ENCODE measurements at regions not wholly inside any gene's neighbourhood (a gene's known extent, or its start where the extent isn't known, plus 50 kb on each side); places are given as distances from the start of the nearest gene placed in this dataset.
"Not testable (repeated sequence)": the region's sequence is repeated elsewhere in the genome, so short reads cannot be mapped to it uniquely, and the experiment has no call there.

- in situ Hi-C loops (cut with HindIII; ENCODE audit: low sequenced_read_pairs): no loop called here
- DNase-seq (ENCODE audit: low spot score): no peak
These were observed 193.4 kb upstream of the SLC35B3 start for GRCh38 chr6:8628736-8629135.

GRCh38 chr6:8628063-8628462 is 192.7 kb upstream of the SLC35B3 start:
- in situ Hi-C loops (cut with HindIII; ENCODE audit: low sequenced_read_pairs): no loop called here
- no peak for DNase-seq (ENCODE audit: low spot score)

GRCh38 chr6:8627085-8627861 is 191.9 kb upstream of the SLC35B3 start:
- DNase-seq (ENCODE audit: low spot score): no peak
- in situ Hi-C loops (cut with HindIII; ENCODE audit: low sequenced_read_pairs): no loop called here

GRCh38 chr6:8624665-8625064 is 189.3 kb upstream of the SLC35B3 start:
- no peak for DNase-seq (ENCODE audit: low spot score)
- in situ Hi-C loops (cut with HindIII; ENCODE audit: low sequenced_read_pairs): no loop called here

GRCh38 chr6:8623441-8623840 is 188.1 kb upstream of the SLC35B3 start:
- in situ Hi-C loops (cut with HindIII; ENCODE audit: low sequenced_read_pairs): no loop called here
- DNase-seq (ENCODE audit: low spot score): no peak

GRCh38 chr6:8619853-8620252 is 184.5 kb upstream of the SLC35B3 start:
- DNase-seq (ENCODE audit: low spot score): no peak
- in situ Hi-C loops (cut with HindIII; ENCODE audit: low sequenced_read_pairs): no loop called here

GRCh38 chr6:8619408-8619807 is 184.1 kb upstream of the SLC35B3 start:
- in situ Hi-C loops (cut with HindIII; ENCODE audit: low sequenced_read_pairs); DNase-seq (ENCODE audit: low spot score): not testable (repeated sequence)

- DNase-seq (ENCODE audit: low spot score): no peak
- in situ Hi-C loops (cut with HindIII; ENCODE audit: low sequenced_read_pairs): no loop called here
These were observed 173.4 kb upstream of the SLC35B3 start for GRCh38 chr6:8608737-8609136.

- no peak for DNase-seq (ENCODE audit: low spot score)
- in situ Hi-C loops (cut with HindIII; ENCODE audit: low sequenced_read_pairs): no loop called here
These were observed 154.8 kb upstream of the SLC35B3 start for GRCh38 chr6:8589941-8590729.

- in situ Hi-C loops (cut with HindIII; ENCODE audit: low sequenced_read_pairs): no loop called here
- DNase-seq (ENCODE audit: low spot score): no peak
These were observed 152.8 kb upstream of the SLC35B3 start for GRCh38 chr6:8588176-8588575.

GRCh38 chr6:8583291-8583690 is 147.9 kb upstream of the SLC35B3 start:
- DNase-seq (ENCODE audit: low spot score): no peak
- in situ Hi-C loops (cut with HindIII; ENCODE audit: low sequenced_read_pairs): no loop called here

GRCh38 chr6:8579372-8579771 is 144.0 kb upstream of the SLC35B3 start:
- no peak for DNase-seq (ENCODE audit: low spot score)
- in situ Hi-C loops (cut with HindIII; ENCODE audit: low sequenced_read_pairs): no loop called here

- in situ Hi-C loops (cut with HindIII; ENCODE audit: low sequenced_read_pairs): no loop called here
- no peak for DNase-seq (ENCODE audit: low spot score)
These were observed 142.7 kb upstream of the SLC35B3 start for GRCh38 chr6:8578006-8578405.

- in situ Hi-C loops (cut with HindIII; ENCODE audit: low sequenced_read_pairs): no loop called here
These were observed 139.6 kb upstream of the SLC35B3 start for GRCh38 chr6:8574749-8575468.

GRCh38 chr6:8574311-8574710 is 139.0 kb upstream of the SLC35B3 start:
- DNase-seq (ENCODE audit: low spot score): no peak
- in situ Hi-C loops (cut with HindIII; ENCODE audit: low sequenced_read_pairs): no loop called here

More at GRCh38 chr6:8574749-8575468, 139.6 kb upstream of the SLC35B3 start:
- no peak for DNase-seq (ENCODE audit: low spot score)

- DNase-seq (ENCODE audit: low spot score): no peak
These were observed 135.0 kb upstream of the SLC35B3 start for GRCh38 chr6:8570256-8570920.

GRCh38 chr6:8562125-8562524 is 126.8 kb upstream of the SLC35B3 start:
- DNase-seq (ENCODE audit: low spot score): no peak
- in situ Hi-C loops (cut with HindIII; ENCODE audit: low sequenced_read_pairs): no loop called here

More at GRCh38 chr6:8570256-8570920, 135.0 kb upstream of the SLC35B3 start:
- in situ Hi-C loops (cut with HindIII; ENCODE audit: low sequenced_read_pairs): no loop called here

GRCh38 chr6:8558953-8559352 is 123.6 kb upstream of the SLC35B3 start:
- in situ Hi-C loops (cut with HindIII; ENCODE audit: low sequenced_read_pairs): no loop called here
- no peak for DNase-seq (ENCODE audit: low spot score)

GRCh38 chr6:8557014-8557748 is 121.8 kb upstream of the SLC35B3 start:
- in situ Hi-C loops (cut with HindIII; ENCODE audit: low sequenced_read_pairs): no loop called here
- no peak for DNase-seq (ENCODE audit: low spot score)

Data from G401 (cell line).